ENCODE measurements at regions not wholly inside any gene's neighbourhood (a gene's known extent, or its start where the extent isn't known, plus 50 kb on each side); places are given as distances from the start of the nearest gene placed in this dataset.

- H3K4me1 Mint-ChIP-seq, result peaks cover 19 to 21% of the 10 kb centered on the region in 2 experiments
- Histone ChIP-seq H3K4me2 (ENCODE audit: insufficient read depth, insufficient read length, low read length) (no peak overlapping the region), H4K5ac (ENCODE audit: insufficient read length, low read depth, low read length) (no peak overlapping the region)
Measured at GRCh38 chr21:29433366-29434059, 134.8 kb downstream of the BACH1 start.

More at GRCh38 chr21:29433366-29434059, 134.8 kb downstream of the BACH1 start:
- no peaks in the 10 kb centered on the region for H3K4me1 ChIP-seq (ENCODE audit: insufficient read depth, low read length)
- H3K56ac ChIP-seq (ENCODE audit: insufficient read length, low read depth, low read length), result no peak overlapping the region
- no peak overlapping the region for H3K9ac ChIP-seq (ENCODE audit: extremely low read depth, insufficient read length, low read length)
- no peak overlapping the region for H2BK5ac ChIP-seq (ENCODE audit: insufficient read length, low read length)
- no peak overlapping the region for H3K4me3 Mint-ChIP-seq
- H4K20me1 ChIP-seq (ENCODE audit: control insufficient read depth, insufficient read depth, insufficient read length), result no peaks in the 10 kb centered on the region
- H3K79me2 ChIP-seq (ENCODE audit: insufficient read depth, low read length), result no peaks in the 10 kb centered on the region
- no peak overlapping the region for H3T11ph ChIP-seq (ENCODE audit: low read length)
- no peak overlapping the region for H2BK12ac ChIP-seq (ENCODE audit: insufficient read length, low read depth, low read length)
- H2AK5ac ChIP-seq (ENCODE audit: insufficient read length, low read length), result no peak overlapping the region
- H3K18ac ChIP-seq (ENCODE audit: insufficient read length, low read depth, low read length), result no peak overlapping the region
- no peak overlapping the region for H3K27ac ChIP-seq (ENCODE audit: insufficient read length, low read depth, low read length)
- no peak for TF ChIP-seq CTCF (conservative IDR thresholded peaks at IDR 0.05)
- no peak overlapping the region for H2BK120ac ChIP-seq (ENCODE audit: low read depth, low read length, poor library complexity, severe bottlenecking)
- H4K8ac ChIP-seq (replicated peaks; ENCODE audit: insufficient read length, low read depth, low read length), result no peak overlapping the region
- H3K9me3 Mint-ChIP-seq, result no peaks in the 10 kb centered on the region
- H3K23ac ChIP-seq (ENCODE audit: insufficient read length, low read depth, low read length), result no peak overlapping the region
- DNase-seq, result no peak
- H3K27ac Mint-ChIP-seq, result no peak overlapping the region; a peak in 1 of 7 replicates
- H4K91ac ChIP-seq (ENCODE audit: insufficient read length, low read depth, low read length), result no peak overlapping the region
- no peak overlapping the region for H2AFZ ChIP-seq (ENCODE audit: low read length)
- no peak overlapping the region for H3K14ac ChIP-seq (ENCODE audit: insufficient read depth, low read length)
- H3K4ac ChIP-seq (ENCODE audit: low read depth, low read length), result no peak overlapping the region
- no peaks in the 10 kb centered on the region for H3K27me3 ChIP-seq (ENCODE audit: insufficient read depth, low read length)
- no peaks in the 10 kb centered on the region for H3K27me3 Mint-ChIP-seq (ENCODE audit: low read depth)
- H3K36me3 Mint-ChIP-seq (ENCODE audit: insufficient read depth in 1 of 3, low read depth in 3 of 3), result no peaks in the 10 kb centered on the region
- no peaks in the 10 kb centered on the region for H3K23me2 ChIP-seq (ENCODE audit: insufficient read length, low read depth, low read length, poor library complexity, severe bottlenecking)
- H2BK15ac ChIP-seq (ENCODE audit: low read depth, low read length), result no peak overlapping the region
- no peaks in the 10 kb centered on the region for H3K9me3 ChIP-seq (ENCODE audit: control insufficient read depth, low read depth, low read length)
- WGBS (ENCODE audit: extremely low coverage, insufficient read length, low lambda C conversion rate), result no CpG with 5 or more reads among the region's 7 CpGs
- no peak overlapping the region for H2BK20ac ChIP-seq (ENCODE audit: low read depth, low read length, poor library complexity, severe bottlenecking)
- H3K79me1 ChIP-seq (ENCODE audit: insufficient read depth, low read depth, low read length, poor library complexity, severe bottlenecking), result no peaks in the 10 kb centered on the region
